ENCODE measurements at regions not wholly inside any gene's neighbourhood (a gene's known extent, or its start where the extent isn't known, plus 50 kb on each side); places are given as distances from the start of the nearest gene placed in this dataset.

- TF ChIP-seq RAD21 (conservative IDR thresholded peaks at IDR 0.05), result no peak
- TF ChIP-seq CTCF (IDR thresholded peaks at IDR 0.05; ENCODE audit: poor library complexity, severe bottlenecking), result no peak
Observed at GRCh38 chr1:232344791-232345399, 285.0 kb downstream of the SIPA1L2 start.
